Colonic mucosa (tissue), 4 donors: ENCODE measurements at regions not wholly inside any gene's neighbourhood (a gene's known extent, or its start where the extent isn't known, plus 50 kb on each side); places are given as distances from the start of the nearest gene placed in this dataset.

Experiments used
- DNase-seq: peaks from one replicate; pipeline ENCODE4 v3.0.0-alpha.2; 2020
- H3K27ac ChIP-seq: fragments of 200-600 bp; one replicate; pipeline ENCODE4 v1.8.0; 2021
- H3K27me3 ChIP-seq: fragments of 200-600 bp; one replicate; pipeline ENCODE4 v1.8.0; 2021
- H3K36me3 ChIP-seq: fragments of 200-600 bp; one replicate; pipeline ENCODE4 v1.8.0; 2021
- H3K4me1 ChIP-seq: fragments of 200-600 bp; one replicate; pipeline ENCODE4 v1.8.0; 2021; ENCODE audit warnings: mild to moderate bottlenecking
- H3K4me3 ChIP-seq: fragments of 200-600 bp; one replicate; pipeline ENCODE4 v1.8.0; 2021
- H3K9ac ChIP-seq, 2 donors: one replicate each; pipeline ENCODE4 v1.7.0; 2013; ENCODE audit warnings: control low read depth in 2 of 2, low read depth in 2 of 2, low read length in 2 of 2
- H3K9me3 ChIP-seq: fragments of 200-600 bp; one replicate; pipeline ENCODE4 v1.8.0; 2021
- intact Hi-C: fragments of 100-400 bp; cut with DNase I; formaldehyde crosslinking; loops from one replicate; pipeline ENCODE4 v1.14.1; 2022
- TF ChIP-seq, protein P1 (sequence below): fragments of 200-600 bp; IDR thresholded peaks from one replicate; pipeline ENCODE4 v1.8.0; 2022; ENCODE audit warnings: antibody characterized with exemption, mild to moderate bottlenecking
- donor health status: healthy.
- donor health status: DM: no; HTN: no; CAD: no.
- donor health status: DM: no; HTN: no; CAD: no.

DNA sequence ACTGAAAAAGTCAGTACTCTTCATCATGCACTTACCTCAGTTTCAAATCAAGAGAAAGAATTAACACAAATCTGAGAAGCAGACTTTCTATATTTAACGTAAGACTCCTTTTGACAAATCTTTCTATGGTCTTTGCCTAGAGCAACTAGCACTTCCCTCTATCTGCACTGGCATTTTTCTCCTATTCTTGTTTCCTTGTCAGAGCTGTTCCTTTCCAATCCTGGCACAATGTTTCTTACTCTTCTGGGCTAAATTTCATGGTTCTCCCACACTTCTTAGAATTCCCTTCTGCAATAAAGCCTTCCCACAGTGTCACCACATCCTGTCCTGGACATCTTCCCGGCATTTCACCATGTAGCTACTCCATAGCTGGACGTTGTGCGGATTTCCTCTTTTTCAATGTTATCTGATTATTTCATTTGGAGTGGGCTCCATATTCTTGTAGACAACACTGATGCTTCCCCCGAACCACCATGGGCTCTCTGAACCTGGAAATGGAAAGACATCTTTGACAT lies 144.7 kb upstream of the CTNNA2 start:
- H3K27ac ChIP-seq, result no peak overlapping the region
- TF ChIP-seq, protein P1, sequence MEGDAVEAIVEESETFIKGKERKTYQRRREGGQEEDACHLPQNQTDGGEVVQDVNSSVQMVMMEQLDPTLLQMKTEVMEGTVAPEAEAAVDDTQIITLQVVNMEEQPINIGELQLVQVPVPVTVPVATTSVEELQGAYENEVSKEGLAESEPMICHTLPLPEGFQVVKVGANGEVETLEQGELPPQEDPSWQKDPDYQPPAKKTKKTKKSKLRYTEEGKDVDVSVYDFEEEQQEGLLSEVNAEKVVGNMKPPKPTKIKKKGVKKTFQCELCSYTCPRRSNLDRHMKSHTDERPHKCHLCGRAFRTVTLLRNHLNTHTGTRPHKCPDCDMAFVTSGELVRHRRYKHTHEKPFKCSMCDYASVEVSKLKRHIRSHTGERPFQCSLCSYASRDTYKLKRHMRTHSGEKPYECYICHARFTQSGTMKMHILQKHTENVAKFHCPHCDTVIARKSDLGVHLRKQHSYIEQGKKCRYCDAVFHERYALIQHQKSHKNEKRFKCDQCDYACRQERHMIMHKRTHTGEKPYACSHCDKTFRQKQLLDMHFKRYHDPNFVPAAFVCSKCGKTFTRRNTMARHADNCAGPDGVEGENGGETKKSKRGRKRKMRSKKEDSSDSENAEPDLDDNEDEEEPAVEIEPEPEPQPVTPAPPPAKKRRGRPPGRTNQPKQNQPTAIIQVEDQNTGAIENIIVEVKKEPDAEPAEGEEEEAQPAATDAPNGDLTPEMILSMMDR, result no peak
- no peaks in the 10 kb centered on the region for H3K4me1 ChIP-seq
- intact Hi-C loops, result no loop called here
- H3K9me3 ChIP-seq, result no peaks in the 10 kb centered on the region
- H3K4me3 ChIP-seq, result no peak overlapping the region
- no peaks in the 10 kb centered on the region for H3K27me3 ChIP-seq
- no peak for DNase-seq
- H3K9ac ChIP-seq, result no peak overlapping the region
- no peaks in the 10 kb centered on the region for H3K36me3 ChIP-seq

DNA sequence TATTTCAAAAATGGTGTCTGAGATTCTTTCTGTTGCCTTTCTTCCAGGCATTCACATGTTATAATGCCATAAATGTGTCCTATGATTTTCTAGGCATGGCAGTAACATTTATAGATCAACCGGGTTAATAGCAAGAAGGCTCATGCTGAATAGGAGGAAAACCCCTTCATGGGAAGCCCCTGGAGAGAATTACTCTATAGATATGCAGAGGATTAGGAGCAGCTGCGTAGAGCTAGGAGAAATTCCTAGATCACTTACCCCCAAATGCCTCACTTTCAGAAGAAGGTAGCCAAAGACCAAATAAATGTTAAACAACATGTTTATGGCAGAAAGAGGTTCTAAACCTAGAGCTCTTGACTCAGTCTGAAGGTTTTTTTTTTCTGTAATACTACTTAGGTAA lies 153.4 kb upstream of the CTNNA2 start:
- H3K9me3 ChIP-seq, result no peaks in the 10 kb centered on the region
- H3K9ac ChIP-seq, result no peak overlapping the region
- no peaks in the 10 kb centered on the region for H3K4me1 ChIP-seq
- H3K27me3 ChIP-seq, result no peaks in the 10 kb centered on the region
- no peaks in the 10 kb centered on the region for H3K36me3 ChIP-seq
- no peak for DNase-seq
- no peak overlapping the region for H3K4me3 ChIP-seq
- TF ChIP-seq, protein P1, result no peak
- intact Hi-C loops, result no loop called here
- H3K27ac ChIP-seq, result no peak overlapping the region

DNA sequence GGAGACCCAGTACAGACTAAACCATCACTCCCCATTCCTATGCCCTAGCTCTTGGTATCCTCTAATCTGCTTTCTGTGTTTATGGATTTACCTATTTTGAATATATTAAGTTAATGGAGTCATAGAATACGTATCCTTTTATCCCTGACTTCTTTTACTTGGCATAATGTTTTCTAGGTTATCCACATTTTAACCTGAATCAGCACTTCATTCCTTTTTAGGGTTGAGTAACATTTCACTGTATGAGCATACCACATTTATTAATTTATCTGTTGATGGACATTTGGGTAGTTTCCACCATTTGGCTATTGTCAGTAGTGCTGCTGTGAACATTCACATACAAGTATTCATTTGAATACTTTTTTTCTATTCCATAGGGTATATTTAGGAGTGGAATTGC lies 157.3 kb upstream of the CTNNA2 start:
- no peak for DNase-seq
- TF ChIP-seq, protein P1, result no peak
- intact Hi-C loops, result no loop called here

DNA sequence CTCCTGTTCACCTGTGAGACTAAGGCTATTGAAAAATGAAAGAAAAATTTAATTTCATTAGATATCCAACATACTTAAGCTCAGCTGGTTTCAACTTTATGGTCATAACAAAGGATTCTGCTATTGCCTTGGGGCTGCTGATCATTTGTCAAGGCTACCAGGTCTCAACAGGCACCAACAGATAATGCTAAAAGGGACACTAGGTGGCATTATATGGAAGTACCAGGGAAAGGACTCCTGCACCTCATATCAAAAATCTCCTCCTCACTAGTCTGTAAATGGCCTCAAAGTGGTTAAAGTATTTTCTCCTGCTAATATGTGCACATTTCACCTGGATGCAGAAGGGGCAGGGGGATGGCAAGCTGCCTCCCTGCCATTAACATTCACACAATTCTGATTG lies 167.9 kb upstream of the REG3A start:
- H3K27ac ChIP-seq, result no peak overlapping the region

More for the DNA sequence above, 157.3 kb upstream of the CTNNA2 start:
- H3K9me3 ChIP-seq, result no peaks in the 10 kb centered on the region
- H3K27ac ChIP-seq, result no peak overlapping the region
- H3K9ac ChIP-seq, result no peak overlapping the region
- no peaks in the 10 kb centered on the region for H3K4me1 ChIP-seq
- no peak overlapping the region for H3K4me3 ChIP-seq
- H3K36me3 ChIP-seq, result no peaks in the 10 kb centered on the region
- H3K27me3 ChIP-seq, result no peaks in the 10 kb centered on the region

DNA sequence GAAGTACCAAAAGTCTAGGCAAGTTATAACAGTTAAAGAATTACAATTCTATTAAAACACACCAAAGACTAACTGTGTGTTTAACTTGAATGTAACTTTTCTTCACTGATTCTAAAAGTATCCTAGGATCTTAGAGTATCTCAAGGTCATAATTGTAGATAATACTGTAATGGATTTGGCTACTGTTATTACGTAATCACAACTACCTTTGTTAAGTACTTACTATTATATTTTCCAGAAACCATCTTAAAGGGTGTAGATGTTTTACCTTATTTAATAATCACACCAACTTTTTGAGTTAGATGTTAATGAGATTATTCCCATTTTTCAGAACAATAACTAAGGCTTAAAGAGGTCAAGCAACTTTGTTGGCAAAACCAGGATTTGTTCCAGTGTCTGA lies 161.3 kb upstream of the REG3A start:
- Histone ChIP-seq H3K36me3 (no peaks in the 10 kb centered on the region), H3K4me1 (no peaks in the 10 kb centered on the region), H3K27ac (no peak overlapping the region), H3K9me3 (no peaks in the 10 kb centered on the region), H3K4me3 (no peak overlapping the region), H3K27me3 (no peaks in the 10 kb centered on the region), H3K9ac (no peak overlapping the region)
- no peak for DNase-seq
- intact Hi-C loops, result no loop called here
- TF ChIP-seq, protein P1, result no peak

More for the DNA sequence above, 167.9 kb upstream of the REG3A start:
- DNase-seq, result no peak
- TF ChIP-seq, protein P1, result no peak
- no peaks in the 10 kb centered on the region for H3K36me3 ChIP-seq
- H3K9ac ChIP-seq, result no peak overlapping the region
- no peaks in the 10 kb centered on the region for H3K9me3 ChIP-seq
- intact Hi-C loops, result no loop called here
- H3K27me3 ChIP-seq, result no peaks in the 10 kb centered on the region
- H3K4me3 ChIP-seq, result no peak overlapping the region
- H3K4me1 ChIP-seq, result no peaks in the 10 kb centered on the region
